Aorta (tissue), 5 donors: ENCODE measurements at regions not wholly inside any gene's neighbourhood (a gene's known extent, or its start where the extent isn't known, plus 50 kb on each side); places are given as distances from the start of the nearest gene placed in this dataset.

Experiments
- ATAC-seq: fragments of 200-7000 bp; cut with Tn5 transposase; one replicate; pipeline ENCODE4 v1.9.1; 2022; ENCODE audit warnings: moderate library complexity; ENCODE audit not compliant: low FRiP score
- DNase-seq, 2 donors: peaks; one replicate each; pipeline ENCODE4 v3.0.0-alpha.2; 2020
- H3K27ac ChIP-seq, 2 donors: one replicate each; pipeline ENCODE4 v1.5.1; 2013; ENCODE audit warnings: low read length in 2 of 2, mild to moderate bottlenecking in 2 of 2, moderate library complexity in 2 of 2, control low read depth in 1 of 2, inconsistent platforms in 1 of 2, low read depth in 1 of 2
- H3K27me3 ChIP-seq, 2 donors: one replicate each; pipeline ENCODE4 v1.6.1; 2013; ENCODE audit warnings: control low read depth in 1 of 2, low read length in 1 of 2, mild to moderate bottlenecking in 1 of 2, moderate library complexity in 1 of 2; ENCODE audit not compliant: insufficient read depth in 2 of 2, control insufficient read depth in 1 of 2
- H3K36me3 ChIP-seq, 2 donors: one replicate each; pipeline ENCODE4 v1.6.1; 2013; ENCODE audit warnings: control low read depth in 1 of 2, low read length in 1 of 2, mild to moderate bottlenecking in 1 of 2; ENCODE audit not compliant: insufficient read depth in 2 of 2, control insufficient read depth in 1 of 2
- H3K4me1 ChIP-seq, 2 donors: one replicate each; pipeline ENCODE4 v1.6.1; 2013; ENCODE audit warnings: low read length in 2 of 2, control low read depth in 1 of 2, mild to moderate bottlenecking in 1 of 2, moderate library complexity in 1 of 2; ENCODE audit not compliant: insufficient read depth in 2 of 2, control insufficient read depth in 1 of 2
- H3K4me3 ChIP-seq, 2 donors: one replicate each; pipeline ENCODE4 v1.5.1; 2013; ENCODE audit warnings: low read length in 2 of 2, control low read depth in 1 of 2, mild to moderate bottlenecking in 1 of 2
- H3K9me3 ChIP-seq: one replicate; pipeline ENCODE4 v1.6.1; 2013; ENCODE audit warnings: mild to moderate bottlenecking, low read length; ENCODE audit not compliant: control insufficient read depth
- WGBS, 2 donors: extraction: QIAGEN DNeasy Blood & Tissue Kit; methylation state at CpG; one replicate each; pipeline ENCODE4 v1.1.7; 2013; 5-methylcytosine and 5-hydroxymethylcytosine counted together
- intact Hi-C, 2 donors: fragments of 100-400 bp; cut with DNase I; formaldehyde crosslinking; loops; one replicate each; pipeline versions ENCODE4 v1.14.2 to v1.15.0; 2022
- donor health status: healthy with polysubstance abuse.
- donor health status: Bipolar disorder and iron deficiency.
- donor health status: DM: no; HTN: no; CAD: no.
- donor health status: DM: no; HTN: no; CAD: no.
- donor health status: DM: yes; HTN: yes; CAD: no.

- ATAC-seq: no peak
- Histone ChIP-seq H3K27me3 (no peaks in the 10 kb centered on the region), H3K36me3 (no peaks in the 10 kb centered on the region), H3K27ac (no peak overlapping the region), H3K9me3 (no peaks in the 10 kb centered on the region), H3K4me3 (no peak overlapping the region), H3K4me1 (no peaks in the 10 kb centered on the region)
- DNase-seq: no peak
- WGBS, 2 donors: 87 to 90% methylated on average over 6 of the region's 6 CpGs
- intact Hi-C loops: no loop called here
Observed at GRCh38 chr7:35498416-35498815, 196.5 kb downstream of the HERPUD2 start.

GRCh38 chr7:35495844-35496243 is 199.1 kb downstream of the HERPUD2 start:
- ATAC-seq: no peak
- intact Hi-C loops: no loop called here
- H3K9me3 ChIP-seq: no peaks in the 10 kb centered on the region

GRCh38 chr7:35495377-35495776 is 199.6 kb downstream of the HERPUD2 start:
- Histone ChIP-seq H3K27me3 (no peaks in the 10 kb centered on the region), H3K27ac (no peak overlapping the region), H3K4me1 (no peaks in the 10 kb centered on the region), H3K4me3 (no peak overlapping the region), H3K36me3 (no peaks in the 10 kb centered on the region), H3K9me3 (no peaks in the 10 kb centered on the region)
- DNase-seq (no peak), ATAC-seq (no peak)
- intact Hi-C loops: no loop called here
- WGBS, 2 donors: 81 to 87% methylated on average over 2 of the region's 2 CpGs

More at GRCh38 chr7:35495844-35496243, 199.1 kb downstream of the HERPUD2 start:
- no peaks in the 10 kb centered on the region for H3K4me1 ChIP-seq
- no peaks in the 10 kb centered on the region for H3K36me3 ChIP-seq
- no peak for DNase-seq
- WGBS, 2 donors: 66 to 79% methylated on average over 3 of the region's 3 CpGs
- H3K27me3 ChIP-seq: no peaks in the 10 kb centered on the region
- no peak overlapping the region for H3K4me3 ChIP-seq
- no peak overlapping the region for H3K27ac ChIP-seq

- intact Hi-C loops: no loop called here
- no peak for DNase-seq
- Histone ChIP-seq H3K4me1 (no peaks in the 10 kb centered on the region), H3K4me3 (no peak overlapping the region), H3K27me3 (no peaks in the 10 kb centered on the region), H3K9me3 (no peaks in the 10 kb centered on the region), H3K27ac (no peak overlapping the region), H3K36me3 (no peaks in the 10 kb centered on the region)
- no peak for ATAC-seq
- 40 to 54% methylated on average over 3 of the region's 3 CpGs for WGBS, 2 donors
Observed at GRCh38 chr7:35494407-35494806, 200.5 kb downstream of the HERPUD2 start.

GRCh38 chr7:35492451-35493175 is 202.3 kb downstream of the HERPUD2 start:
- H3K4me3 ChIP-seq: no peak overlapping the region
- DNase-seq (no peak), ATAC-seq (no peak)
- 42 to 48% methylated on average over 19 of the region's 19 CpGs for WGBS, 2 donors
- H3K36me3 ChIP-seq: no peaks in the 10 kb centered on the region
- no peaks in the 10 kb centered on the region for H3K4me1 ChIP-seq
- H3K9me3 ChIP-seq: no peaks in the 10 kb centered on the region
- no peak overlapping the region for H3K27ac ChIP-seq
- no peaks in the 10 kb centered on the region for H3K27me3 ChIP-seq
- intact Hi-C loops: no loop called here

- H3K4me1 ChIP-seq: no peaks in the 10 kb centered on the region
- no peak overlapping the region for H3K4me3 ChIP-seq
- DNase-seq (no peak), ATAC-seq (no peak)
- no peak overlapping the region for H3K27ac ChIP-seq
- no peaks in the 10 kb centered on the region for H3K27me3 ChIP-seq
- H3K36me3 ChIP-seq: no peaks in the 10 kb centered on the region
- H3K9me3 ChIP-seq: no peaks in the 10 kb centered on the region
- intact Hi-C loops: no loop called here
- whole genome bisulfite sequencing, 2 donors: 59 to 62% methylated on average over 1 of the region's 1 CpG
Observed at GRCh38 chr7:35491233-35491632, 203.7 kb downstream of the HERPUD2 start.

- no peak overlapping the region for H3K4me3 ChIP-seq
- H3K27ac ChIP-seq: no peak overlapping the region
- intact Hi-C loops: no loop called here
- no peak for ATAC-seq
- H3K4me1 ChIP-seq: no peaks in the 10 kb centered on the region
- H3K36me3 ChIP-seq: no peaks in the 10 kb centered on the region
- 82 to 86% methylated on average over 2 of the region's 2 CpGs for whole genome bisulfite sequencing, 2 donors
- H3K27me3 ChIP-seq: peaks cover 0 to 2% of the 10 kb centered on the region in 2 donors
- no peak for DNase-seq
- H3K9me3 ChIP-seq: no peaks in the 10 kb centered on the region
Observed at GRCh38 chr7:35487841-35488240, 207.1 kb downstream of the HERPUD2 start.

- no peaks in the 10 kb centered on the region for H3K9me3 ChIP-seq
- H3K36me3 ChIP-seq: no peaks in the 10 kb centered on the region
- no peak overlapping the region for H3K4me3 ChIP-seq
- ATAC-seq (no peak), DNase-seq (no peak)
- no peaks in the 10 kb centered on the region for H3K4me1 ChIP-seq
- peaks cover 0 to 2% of the 10 kb centered on the region in 2 donors for H3K27me3 ChIP-seq
- WGBS, 2 donors: 72 to 81% methylated on average over 6 of the region's 6 CpGs
- H3K27ac ChIP-seq: no peak overlapping the region
- intact Hi-C loops: no loop called here
Observed at GRCh38 chr7:35487402-35487801, 207.5 kb downstream of the HERPUD2 start.

- H3K4me1 ChIP-seq: no peaks in the 10 kb centered on the region
- intact Hi-C loops: no loop called here
- 22 to 30% methylated on average over 6 of the region's 6 CpGs for WGBS, 2 donors
- no peaks in the 10 kb centered on the region for H3K36me3 ChIP-seq
- no peak overlapping the region for H3K4me3 ChIP-seq
- no peaks in the 10 kb centered on the region for H3K9me3 ChIP-seq
- peaks cover 0 to 2% of the 10 kb centered on the region in 2 donors for H3K27me3 ChIP-seq
- ATAC-seq: no peak
- DNase-seq: no peak
- no peak overlapping the region for H3K27ac ChIP-seq
Observed at GRCh38 chr7:35485436-35485835, 209.5 kb downstream of the HERPUD2 start.
